Smooth muscle cell of the brain vasculature (primary cell): ENCODE measurements at regions not wholly inside any gene's neighbourhood (a gene's known extent, or its start where the extent isn't known, plus 50 kb on each side); places are given as distances from the start of the nearest gene placed in this dataset.
"Not testable (repeated sequence)": the region's sequence is repeated elsewhere in the genome, so short reads cannot be mapped to it uniquely, and the experiment has no call there.

Experiments used
- DNase-seq: peaks from one replicate; pipeline ENCODE4 v3.0.0-alpha.2; 2012; ENCODE audit warnings: low read depth, low spot score

GRCh38 chr3:197407526-197407925 is 109.1 kb upstream of the DLG1 start:
- DNase-seq = no peak

- DNase-seq = no peak
These were observed 108.6 kb upstream of the DLG1 start for GRCh38 chr3:197407053-197407452.

GRCh38 chr3:197406266-197406665 is 107.9 kb upstream of the DLG1 start:
- peak; percentile 35 for DNase-seq

- DNase-seq = no peak
These were observed 106.3 kb upstream of the DLG1 start for GRCh38 chr3:197404754-197405153.

GRCh38 chr3:197404030-197404429 is 105.6 kb upstream of the DLG1 start:
- no peak for DNase-seq

- DNase-seq = not testable (repeated sequence)
These were observed 104.0 kb upstream of the DLG1 start for GRCh38 chr3:197402401-197402800.

GRCh38 chr3:197399486-197399885 is 101.1 kb upstream of the DLG1 start:
- no peak for DNase-seq

- no peak for DNase-seq
These were observed 100.0 kb upstream of the DLG1 start for GRCh38 chr3:197398286-197398878.

GRCh38 chr3:197397838-197398237 is 99.4 kb upstream of the DLG1 start:
- no peak for DNase-seq

- DNase-seq = peak; percentile 35
These were observed 96.3 kb upstream of the DLG1 start for GRCh38 chr3:197394464-197395321.

GRCh38 chr3:197394126-197394463 is 95.7 kb upstream of the DLG1 start:
- not testable (repeated sequence) for DNase-seq

GRCh38 chr3:197393711-197394110 is 95.3 kb upstream of the DLG1 start:
- DNase-seq = no peak

GRCh38 chr3:197392961-197393360 is 94.5 kb upstream of the DLG1 start:
- DNase-seq = no peak

GRCh38 chr3:197381371-197381770 is 83.0 kb upstream of the DLG1 start:
- no peak for DNase-seq

GRCh38 chr3:197380786-197381185 is 82.4 kb upstream of the DLG1 start:
- DNase-seq = no peak

GRCh38 chr3:197378985-197379718 is 80.7 kb upstream of the DLG1 start:
- no peak for DNase-seq

- no peak for DNase-seq
These were observed 78.5 kb upstream of the DLG1 start for GRCh38 chr3:197376735-197377555.

- no peak for DNase-seq
These were observed 77.6 kb upstream of the DLG1 start for GRCh38 chr3:197376020-197376419.

- DNase-seq = no peak
These were observed 76.6 kb upstream of the DLG1 start for GRCh38 chr3:197375001-197375441.

GRCh38 chr3:197373096-197373495 is 74.7 kb upstream of the DLG1 start:
- DNase-seq = no peak

GRCh38 chr3:197372047-197372661 is 73.7 kb upstream of the DLG1 start:
- no peak for DNase-seq
